Loucy (cell line): ENCODE measurements at regions not wholly inside any gene's neighbourhood (a gene's known extent, or its start where the extent isn't known, plus 50 kb on each side); places are given as distances from the start of the nearest gene placed in this dataset.

Experiments used
- H2AFZ ChIP-seq: fragments of 200-600 bp; sonication (generic); 2 replicates; pipeline ENCODE4 v1.6.0; 2016; ENCODE audit warnings: antibody characterized with exemption, mild to moderate bottlenecking, low read length, moderate library complexity
- H3F3A ChIP-seq: fragments of 200-600 bp; 2 replicates; pipeline ENCODE4 v1.6.0; 2016; ENCODE audit warnings: antibody characterized with exemption, low read depth, mild to moderate bottlenecking
- H3K27me3 ChIP-seq: fragments of 200-600 bp; sonication (generic); 2 replicates; pipeline ENCODE4 v1.6.1; 2014; ENCODE audit warnings: low read length, mild to moderate bottlenecking; ENCODE audit not compliant: insufficient read depth, poor library complexity, severe bottlenecking
- H3K36me3 ChIP-seq: fragments of 200-600 bp; sonication (generic); 2 replicates; pipeline ENCODE4 v1.6.1; 2016; ENCODE audit warnings: low read length; ENCODE audit not compliant: insufficient read depth
- H3K4me1 ChIP-seq: fragments of 200-600 bp; sonication (generic); 2 replicates; pipeline ENCODE4 v1.5.1; 2014; ENCODE audit warnings: low read length, mild to moderate bottlenecking; ENCODE audit not compliant: insufficient read depth, poor library complexity, severe bottlenecking
- H3K4me2 ChIP-seq: fragments of 200-600 bp; sonication (generic); 2 replicates; pipeline ENCODE4 v1.6.0; 2014; ENCODE audit warnings: antibody characterized with exemption, low read length, low read depth, mild to moderate bottlenecking; ENCODE audit not compliant: poor library complexity, severe bottlenecking
- H3K4me3 ChIP-seq: fragments of 200-600 bp; sonication (generic); 2 replicates; pipeline ENCODE4 v1.5.1; 2014; ENCODE audit warnings: low read length, mild to moderate bottlenecking, mixed read lengths; ENCODE audit not compliant: poor library complexity, severe bottlenecking
- H3K79me2 ChIP-seq: fragments of 200-600 bp; sonication (generic); 2 replicates; pipeline ENCODE4 v1.6.1; 2014; ENCODE audit warnings: low read length; ENCODE audit not compliant: insufficient read depth
- H3K9ac ChIP-seq: fragments of 200-600 bp; sonication (generic); 2 replicates; pipeline ENCODE4 v1.6.0; 2014; ENCODE audit warnings: mild to moderate bottlenecking, low read depth, low read length, moderate library complexity; ENCODE audit not compliant: poor library complexity, severe bottlenecking
- H3K9me2 ChIP-seq: fragments of 200-600 bp; sonication (generic); replicated peaks from 2 replicates; pipeline ENCODE4 v1.6.1; 2016; ENCODE audit warnings: low read depth, low read length, mixed read lengths
- H3K9me3 ChIP-seq: fragments of 200-600 bp; sonication (generic); 2 replicates; pipeline ENCODE4 v1.6.1; 2014; ENCODE audit warnings: mild to moderate bottlenecking, antibody characterized with exemption, low read length, low read depth; ENCODE audit not compliant: insufficient read depth
- H4K20me1 ChIP-seq: fragments of 200-600 bp; sonication (generic); 2 replicates; pipeline ENCODE4 v1.6.0; 2014; ENCODE audit warnings: antibody characterized with exemption, low read length, mild to moderate bottlenecking; ENCODE audit not compliant: insufficient read depth, poor library complexity, severe bottlenecking
- EZH2phosphoT487 ChIP-seq: fragments of 200-600 bp; IDR thresholded peaks from 2 replicates; pipeline ENCODE4 v1.6.1; 2018; ENCODE audit warnings: antibody characterized with exemption, mild to moderate bottlenecking, moderate library complexity, borderline replicate concordance
- TF ChIP-seq, protein P1 (sequence below): fragments of 200-600 bp; sonication (generic); conservative IDR thresholded peaks from 2 replicates; pipeline ENCODE4 v1.5.1; 2014; ENCODE audit warnings: mild to moderate bottlenecking, antibody characterized with exemption, low read length

DNA sequence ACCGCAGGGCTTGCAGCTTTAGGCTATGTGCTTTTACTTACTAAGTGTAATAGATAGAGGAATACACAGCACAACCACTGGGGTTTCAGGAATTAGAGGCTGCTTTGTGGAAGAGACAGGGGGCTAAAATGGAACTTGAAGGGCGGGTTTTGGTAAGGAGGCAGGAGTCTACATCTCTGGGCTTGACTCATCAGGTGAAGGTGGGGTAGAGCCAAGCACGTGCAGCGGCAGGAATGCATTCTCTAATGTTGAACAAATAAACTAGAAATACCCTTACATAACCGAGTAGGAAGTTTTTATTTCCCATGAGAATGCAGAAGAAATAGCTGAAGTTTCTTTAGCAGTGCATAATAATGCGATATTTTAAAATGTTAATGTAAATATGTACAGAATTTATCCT is 673.8 kb upstream of the SALL3 start:
- Histone ChIP-seq H4K20me1 (no peaks in the 10 kb centered on the region), H3K9me2 (no peaks in the 10 kb centered on the region), H3K9me3 (0 out of 2 replicates have a peak, but pooled peaks cover 3% of the 10 kb centered on the region), H3K4me2 (no peak overlapping the region), H3K36me3 (no peaks in the 10 kb centered on the region), H2AFZ (no peak overlapping the region), H3K79me2 (no peaks in the 10 kb centered on the region), H3K4me1 (no peaks in the 10 kb centered on the region), H3F3A (no peaks in the 10 kb centered on the region), H3K9ac (no peak overlapping the region), H3K4me3 (no peak overlapping the region), H3K27me3 (no peaks in the 10 kb centered on the region)
- TF ChIP-seq, protein P1, sequence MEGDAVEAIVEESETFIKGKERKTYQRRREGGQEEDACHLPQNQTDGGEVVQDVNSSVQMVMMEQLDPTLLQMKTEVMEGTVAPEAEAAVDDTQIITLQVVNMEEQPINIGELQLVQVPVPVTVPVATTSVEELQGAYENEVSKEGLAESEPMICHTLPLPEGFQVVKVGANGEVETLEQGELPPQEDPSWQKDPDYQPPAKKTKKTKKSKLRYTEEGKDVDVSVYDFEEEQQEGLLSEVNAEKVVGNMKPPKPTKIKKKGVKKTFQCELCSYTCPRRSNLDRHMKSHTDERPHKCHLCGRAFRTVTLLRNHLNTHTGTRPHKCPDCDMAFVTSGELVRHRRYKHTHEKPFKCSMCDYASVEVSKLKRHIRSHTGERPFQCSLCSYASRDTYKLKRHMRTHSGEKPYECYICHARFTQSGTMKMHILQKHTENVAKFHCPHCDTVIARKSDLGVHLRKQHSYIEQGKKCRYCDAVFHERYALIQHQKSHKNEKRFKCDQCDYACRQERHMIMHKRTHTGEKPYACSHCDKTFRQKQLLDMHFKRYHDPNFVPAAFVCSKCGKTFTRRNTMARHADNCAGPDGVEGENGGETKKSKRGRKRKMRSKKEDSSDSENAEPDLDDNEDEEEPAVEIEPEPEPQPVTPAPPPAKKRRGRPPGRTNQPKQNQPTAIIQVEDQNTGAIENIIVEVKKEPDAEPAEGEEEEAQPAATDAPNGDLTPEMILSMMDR, result no peak
- no peak for TF ChIP-seq EZH2phosphoT487

DNA sequence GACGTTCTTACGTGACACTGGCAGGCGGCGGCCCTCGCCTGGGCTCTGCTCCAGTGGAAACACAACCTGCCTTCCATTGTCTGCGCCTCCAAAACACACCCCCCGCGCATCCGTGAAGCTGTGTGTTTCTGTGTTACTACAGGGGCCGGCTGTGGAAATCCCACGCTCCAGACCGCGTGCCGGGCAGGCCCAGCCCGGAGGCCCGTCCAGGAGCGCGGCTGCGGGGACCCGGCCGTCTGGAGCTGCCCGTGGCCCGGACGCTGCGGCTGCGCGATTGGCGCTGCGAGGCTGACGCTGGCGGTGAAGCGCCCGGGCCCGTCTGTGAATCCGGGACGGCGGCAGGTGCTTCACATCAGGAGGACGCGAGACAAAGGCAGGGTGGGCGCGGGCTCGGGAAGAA is 670.3 kb upstream of the SALL3 start:
- Histone ChIP-seq H3K4me3 (no peak overlapping the region), H3K4me2 (no peak overlapping the region), H3K9me2 (no peaks in the 10 kb centered on the region), H3K27me3 (no peaks in the 10 kb centered on the region), H3K9me3 (no peaks in the 10 kb centered on the region; the same call in 1 of the 2 replicates), H3K9ac (no peak overlapping the region), H2AFZ (no peak overlapping the region), H3K36me3 (no peaks in the 10 kb centered on the region), H3K79me2 (no peaks in the 10 kb centered on the region), H3K4me1 (no peaks in the 10 kb centered on the region), H3F3A (no peaks in the 10 kb centered on the region), H4K20me1 (no peaks in the 10 kb centered on the region)
- TF ChIP-seq EZH2phosphoT487, result no peak

DNA sequence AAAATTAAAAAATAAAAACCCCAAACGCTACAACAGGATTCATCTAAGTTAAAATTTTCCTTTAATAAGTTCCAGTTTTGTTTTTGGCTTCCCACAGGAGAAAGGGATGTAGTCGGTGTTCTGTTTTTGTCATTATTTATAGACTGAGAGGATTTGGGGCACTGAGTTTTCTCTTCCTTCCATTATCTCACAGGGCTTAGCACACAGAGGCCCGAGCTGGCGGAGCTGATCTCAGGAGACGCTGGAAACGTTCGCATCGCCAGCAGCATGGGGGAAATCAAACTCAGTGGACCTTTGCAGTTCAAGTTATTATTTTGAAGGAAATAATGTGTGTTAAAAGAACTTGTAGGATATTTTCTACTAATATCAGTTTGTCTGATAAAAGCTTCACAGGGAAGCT is 669.7 kb upstream of the SALL3 start:
- Histone ChIP-seq H3K27me3 (no peaks in the 10 kb centered on the region), H3K4me1 (no peaks in the 10 kb centered on the region)

DNA sequence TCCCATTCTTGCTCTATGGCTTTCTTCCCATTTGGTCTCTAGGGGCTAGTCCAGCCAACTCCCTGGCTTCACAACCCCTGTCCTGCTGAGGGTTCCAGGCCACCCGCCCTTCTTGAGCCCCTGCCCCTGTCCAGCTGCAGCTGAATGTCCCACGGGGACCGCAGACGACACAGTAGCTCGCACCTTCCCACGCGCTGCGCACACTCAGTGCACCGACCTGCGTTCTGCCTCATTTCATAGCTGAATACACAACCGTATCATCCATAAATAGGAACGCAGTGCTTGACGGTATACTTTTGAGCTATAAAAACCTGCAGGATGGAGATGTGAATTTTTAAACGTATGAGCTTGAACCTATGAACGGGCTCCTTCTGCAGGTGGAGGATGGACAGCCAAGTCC is 660.4 kb upstream of the SALL3 start:
- no peak for TF ChIP-seq EZH2phosphoT487
- TF ChIP-seq, protein P1, result no peak
- Histone ChIP-seq H3F3A (no peaks in the 10 kb centered on the region), H3K9ac (no peak overlapping the region), H3K9me2 (no peaks in the 10 kb centered on the region), H3K4me3 (no peak overlapping the region), H3K36me3 (no peaks in the 10 kb centered on the region), H3K4me2 (no peak overlapping the region), H3K9me3 (peaks cover 4% of the 10 kb centered on the region; the same call in 1 of the 2 replicates), H4K20me1 (no peaks in the 10 kb centered on the region), H3K79me2 (no peaks in the 10 kb centered on the region), H3K27me3 (no peaks in the 10 kb centered on the region), H2AFZ (no peak overlapping the region), H3K4me1 (no peaks in the 10 kb centered on the region)

More for the DNA sequence above, 669.7 kb upstream of the SALL3 start:
- Histone ChIP-seq H3K9ac (no peak overlapping the region), H3K4me2 (no peak overlapping the region), H3K4me3 (no peak overlapping the region), H3K36me3 (no peaks in the 10 kb centered on the region), H3K9me3 (no peaks in the 10 kb centered on the region; the same call in 1 of the 2 replicates), H3K79me2 (no peaks in the 10 kb centered on the region), H3F3A (no peaks in the 10 kb centered on the region), H2AFZ (no peak overlapping the region), H3K9me2 (no peaks in the 10 kb centered on the region), H4K20me1 (no peaks in the 10 kb centered on the region)
- no peak for TF ChIP-seq EZH2phosphoT487
- TF ChIP-seq, protein P1, result no peak
